ENCODE measurements at regions not wholly inside any gene's neighbourhood (a gene's known extent, or its start where the extent isn't known, plus 50 kb on each side); places are given as distances from the start of the nearest gene placed in this dataset.

- no peaks in the 10 kb centered on the region for H3K27me3 Mint-ChIP-seq (ENCODE audit: low read depth)
- no peak overlapping the region for H3K27ac Mint-ChIP-seq (ENCODE audit: unreplicated experiment)
- H3K4me3 Mint-ChIP-seq, result no peak overlapping the region
- TF ChIP-seq CTCF (conservative IDR thresholded peaks at IDR 0.05), result no peak
- H3K4me1 Mint-ChIP-seq, result no peaks in the 10 kb centered on the region
- peaks cover 10% of the 10 kb centered on the region for H3K36me3 Mint-ChIP-seq (ENCODE audit: low read depth)
- no peak for DNase-seq (ENCODE audit: low read depth, low spot score)
- peaks cover 25% of the 10 kb centered on the region for H3K9me3 Mint-ChIP-seq
Measured at GRCh38 chr7:153393666-153394065, 634.1 kb downstream of the ACTR3B start.

GRCh38 chr7:153396475-153396874 is 636.9 kb downstream of the ACTR3B start:
- H3K27ac Mint-ChIP-seq (ENCODE audit: unreplicated experiment), result no peak overlapping the region
- DNase-seq (ENCODE audit: low read depth, low spot score), result no peak
- TF ChIP-seq CTCF (conservative IDR thresholded peaks at IDR 0.05), result no peak
- H3K4me1 Mint-ChIP-seq, result no peaks in the 10 kb centered on the region
- H3K27me3 Mint-ChIP-seq (ENCODE audit: low read depth), result no peaks in the 10 kb centered on the region
- no peak overlapping the region for H3K4me3 Mint-ChIP-seq
- peaks cover 15% of the 10 kb centered on the region for H3K9me3 Mint-ChIP-seq
- H3K36me3 Mint-ChIP-seq (ENCODE audit: low read depth), result peaks cover 14% of the 10 kb centered on the region

- H3K4me3 Mint-ChIP-seq, result no peak overlapping the region
- no peaks in the 10 kb centered on the region for H3K27me3 Mint-ChIP-seq (ENCODE audit: low read depth)
- no peaks in the 10 kb centered on the region for H3K4me1 Mint-ChIP-seq
- H3K36me3 Mint-ChIP-seq (ENCODE audit: low read depth), result peaks cover 9% of the 10 kb centered on the region
- H3K9me3 Mint-ChIP-seq, result peaks cover 14% of the 10 kb centered on the region
- no peak overlapping the region for H3K27ac Mint-ChIP-seq (ENCODE audit: unreplicated experiment)
- no peak for TF ChIP-seq CTCF (conservative IDR thresholded peaks at IDR 0.05)
- DNase-seq (ENCODE audit: low read depth, low spot score), result no peak
Measured at GRCh38 chr7:153397459-153397858, 637.9 kb downstream of the ACTR3B start.

GRCh38 chr7:153397906-153398305 is 638.4 kb downstream of the ACTR3B start:
- Mint-ChIP-seq H3K27ac (ENCODE audit: unreplicated experiment) (no peak overlapping the region), H3K4me1 (no peaks in the 10 kb centered on the region), H3K27me3 (ENCODE audit: low read depth) (no peaks in the 10 kb centered on the region), H3K36me3 (ENCODE audit: low read depth) (peaks cover 9% of the 10 kb centered on the region), H3K9me3 (peaks cover 17% of the 10 kb centered on the region), H3K4me3 (no peak overlapping the region)
- no peak for DNase-seq (ENCODE audit: low read depth, low spot score)
- no peak for TF ChIP-seq CTCF (conservative IDR thresholded peaks at IDR 0.05)

GRCh38 chr7:153398370-153398769 is 638.8 kb downstream of the ACTR3B start:
- Mint-ChIP-seq H3K4me1 (no peaks in the 10 kb centered on the region), H3K36me3 (ENCODE audit: low read depth) (peaks cover 9% of the 10 kb centered on the region), H3K27ac (ENCODE audit: unreplicated experiment) (no peak overlapping the region), H3K4me3 (no peak overlapping the region), H3K9me3 (peaks cover 17% of the 10 kb centered on the region), H3K27me3 (ENCODE audit: low read depth) (no peaks in the 10 kb centered on the region)
- DNase-seq (ENCODE audit: low read depth, low spot score), result no peak
- no peak for TF ChIP-seq CTCF (conservative IDR thresholded peaks at IDR 0.05)
